B cell (primary cell): ENCODE measurements at regions not wholly inside any gene's neighbourhood (a gene's known extent, or its start where the extent isn't known, plus 50 kb on each side); places are given as distances from the start of the nearest gene placed in this dataset.

ENCODE experiments used
- ATAC-seq: fragments of 200-7000 bp; cut with Tn5 transposase; one replicate; pipeline ENCODE4 v1.10.0; 2021; ENCODE audit warnings: low read depth, mild to moderate bottlenecking, moderate number of reproducible peaks, moderate library complexity
- CTCF ChIA-PET: fragments of 350-600 bp; sonication (Branson Sonifier 250); formaldehyde crosslinking; loops from one replicate; lab custom pipeline; 2021; ENCODE audit warnings: antibody characterized with exemption, inconsistent platforms; lab: Charles Lee
- POLR2A ChIA-PET: fragments of 350-600 bp; sonication (Branson Sonifier 250); formaldehyde crosslinking; loops from one replicate; lab custom pipeline; 2021; ENCODE audit warnings: antibody characterized with exemption; lab: Charles Lee
- DNase-seq: peaks from one replicate; pipeline ENCODE4 v3.0.0; 2013
- H2AFZ ChIP-seq: 2 replicates; pipeline ENCODE4 v1.6.1; 2012; ENCODE audit warnings: mild to moderate bottlenecking, low read depth, low read length; ENCODE audit not compliant: insufficient read depth, poor library complexity, severe bottlenecking
- H3K27ac ChIP-seq, 2 donors: 1 replicate in 1 of 2; 2 replicates in 1 of 2; pipeline ENCODE4 v1.5.1; 2012 to 2013; ENCODE audit warnings: low read length in 2 of 2, mild to moderate bottlenecking in 2 of 2, moderate library complexity in 1 of 2
- H3K27me3 ChIP-seq, 4 experiments: fragments of 200-600 bp in 1 of 4; sonication (generic) in 1 of 4; replicated peaks in 1 of 4; 1 replicate in 2 of 4; 2 replicates in 2 of 4; pipeline versions ENCODE4 v1.6.1 to v1.7.0; 2013 to 2016; ENCODE audit warnings: low read length in 3 of 4, mild to moderate bottlenecking in 2 of 4, mixed read lengths in 1 of 4, moderate library complexity in 1 of 4; ENCODE audit not compliant: insufficient read depth in 4 of 4, control insufficient read depth in 3 of 4; ENCODE audit errors: control extremely low read depth in 1 of 4
- H3K36me3 ChIP-seq, 2 experiments: replicated peaks in 1 of 2; 1 replicate in 1 of 2; 2 replicates in 1 of 2; pipeline versions ENCODE4 v1.6.1 to v1.7.1; 2013; ENCODE audit warnings: low read length in 1 of 2; ENCODE audit not compliant: insufficient read depth in 2 of 2, control insufficient read depth in 1 of 2; ENCODE audit errors: control extremely low read depth in 1 of 2, extremely low read depth in 1 of 2
- H3K4me1 ChIP-seq, 2 donors: fragments of 200-600 bp in 1 of 2; sonication (generic) in 1 of 2; 1 replicate in 1 of 2; 2 replicates in 1 of 2; pipeline versions ENCODE4 v1.5.1 to v1.6.1; 2013 to 2017; ENCODE audit warnings: low read length in 2 of 2; ENCODE audit not compliant: control insufficient read depth in 2 of 2, insufficient read depth in 2 of 2
- H3K4me2 ChIP-seq: replicated peaks from 2 replicates; pipeline ENCODE3; 2012; ENCODE audit warnings: mild to moderate bottlenecking, low read depth, low read length; ENCODE audit not compliant: poor library complexity, severe bottlenecking
- H3K4me3 ChIP-seq, 5 experiments: fragments of 200-600 bp in 1 of 5; sonication (generic) in 1 of 5; 1 replicate in 3 of 5; 2 replicates in 2 of 5; pipeline versions ENCODE4 v1.5.1 to v1.7.0; 2011 to 2016; ENCODE audit warnings: low read length in 4 of 5, mild to moderate bottlenecking in 4 of 5, low read depth in 2 of 5, control low read depth in 1 of 5, moderate library complexity in 1 of 5; ENCODE audit not compliant: insufficient read depth in 1 of 5; ENCODE audit errors: control extremely low read depth in 1 of 5, extremely low read depth in 1 of 5
- H3K79me2 ChIP-seq: fragments of 200-600 bp; sonication (generic); one replicate; pipeline ENCODE4 v1.6.0; 2016; ENCODE audit warnings: low read length; ENCODE audit not compliant: control insufficient read depth, insufficient read depth
- H3K9ac ChIP-seq: fragments of 200-600 bp; sonication (generic); 2 replicates; pipeline ENCODE4 v1.6.1; 2017; ENCODE audit warnings: mild to moderate bottlenecking, low read length, moderate library complexity
- H3K9me3 ChIP-seq, 3 donors: one replicate each; pipeline versions ENCODE4 v1.6.1 to v1.7.1; 2013; ENCODE audit warnings: low read length in 2 of 3; ENCODE audit not compliant: control insufficient read depth in 2 of 3, insufficient read depth in 1 of 3; ENCODE audit errors: control extremely low read depth in 1 of 3
- H4K20me1 ChIP-seq: 2 replicates; pipeline ENCODE4 v1.6.0; 2012; ENCODE audit warnings: mild to moderate bottlenecking, low read length; ENCODE audit not compliant: insufficient read depth, control insufficient read depth, poor library complexity, severe bottlenecking
- H3K27ac Mint-ChIP-seq: one replicate; pipeline ENCODE4 v1.8.0; 2021; ENCODE audit warnings: mixed read lengths
- H3K27me3 Mint-ChIP-seq: one replicate; pipeline ENCODE4 v1.8.0; 2021; ENCODE audit warnings: mixed read lengths
- H3K4me1 Mint-ChIP-seq: one replicate; pipeline ENCODE4 v1.8.0; 2021; ENCODE audit warnings: mixed read lengths
- H3K4me3 Mint-ChIP-seq: one replicate; pipeline ENCODE4 v1.8.0; 2021; ENCODE audit warnings: mixed read lengths
- H3K9me3 Mint-ChIP-seq: one replicate; pipeline ENCODE4 v1.8.0; 2022; ENCODE audit warnings: mixed read lengths; ENCODE audit not compliant: insufficient read depth
- EZH2 ChIP-seq: IDR thresholded peaks from 2 replicates; pipeline ENCODE4 v1.6.1; 2012; ENCODE audit warnings: borderline replicate concordance, low read depth, mild to moderate bottlenecking, moderate library complexity, low read length; ENCODE audit not compliant: insufficient read depth, poor library complexity, severe bottlenecking
- WGBS: methylation state at CpG from one replicate; pipeline ENCODE4 v1.1.5; 2013; ENCODE audit warnings: missing lambda C conversion rate; ENCODE audit not compliant: insufficient coverage; 5-methylcytosine and 5-hydroxymethylcytosine counted together
- intact Hi-C: fragments of 100-400 bp; cut with micrococcal nuclease; formaldehyde crosslinking; loops from one replicate; pipeline ENCODE4 v1.10.0; 2022
- TF ChIP-seq, protein P1 (sequence below): fragments of 200-600 bp; IDR thresholded peaks from one replicate; pipeline ENCODE4 v1.8.0; 2022; ENCODE audit warnings: antibody characterized with exemption, mild to moderate bottlenecking

DNA sequence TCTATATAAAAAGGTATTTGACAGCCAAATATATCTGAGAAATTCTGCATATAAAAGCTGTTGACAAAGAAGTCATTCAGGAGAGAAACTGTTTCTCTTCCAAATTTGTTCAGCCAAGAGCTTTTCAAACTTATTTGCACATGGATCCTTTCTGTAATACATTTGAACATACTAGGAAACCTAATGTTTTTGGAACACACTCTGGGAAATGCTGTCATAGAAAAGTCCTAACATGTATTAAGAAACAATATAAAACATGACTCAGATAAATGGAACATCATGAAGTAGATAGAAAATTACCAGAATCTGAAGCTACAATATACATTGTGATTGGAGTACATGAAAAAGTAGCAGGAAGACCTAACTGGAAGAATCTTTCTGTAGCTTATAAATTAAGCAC lies 781.5 kb upstream of the EPHA5 start:
- TF ChIP-seq, protein P1, sequence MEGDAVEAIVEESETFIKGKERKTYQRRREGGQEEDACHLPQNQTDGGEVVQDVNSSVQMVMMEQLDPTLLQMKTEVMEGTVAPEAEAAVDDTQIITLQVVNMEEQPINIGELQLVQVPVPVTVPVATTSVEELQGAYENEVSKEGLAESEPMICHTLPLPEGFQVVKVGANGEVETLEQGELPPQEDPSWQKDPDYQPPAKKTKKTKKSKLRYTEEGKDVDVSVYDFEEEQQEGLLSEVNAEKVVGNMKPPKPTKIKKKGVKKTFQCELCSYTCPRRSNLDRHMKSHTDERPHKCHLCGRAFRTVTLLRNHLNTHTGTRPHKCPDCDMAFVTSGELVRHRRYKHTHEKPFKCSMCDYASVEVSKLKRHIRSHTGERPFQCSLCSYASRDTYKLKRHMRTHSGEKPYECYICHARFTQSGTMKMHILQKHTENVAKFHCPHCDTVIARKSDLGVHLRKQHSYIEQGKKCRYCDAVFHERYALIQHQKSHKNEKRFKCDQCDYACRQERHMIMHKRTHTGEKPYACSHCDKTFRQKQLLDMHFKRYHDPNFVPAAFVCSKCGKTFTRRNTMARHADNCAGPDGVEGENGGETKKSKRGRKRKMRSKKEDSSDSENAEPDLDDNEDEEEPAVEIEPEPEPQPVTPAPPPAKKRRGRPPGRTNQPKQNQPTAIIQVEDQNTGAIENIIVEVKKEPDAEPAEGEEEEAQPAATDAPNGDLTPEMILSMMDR, result no peak
- TF ChIP-seq EZH2, result no peak
- Mint-ChIP-seq H3K4me1 (no peaks in the 10 kb centered on the region), H3K27ac (no peak overlapping the region), H3K9me3 (peaks cover 4% of the 10 kb centered on the region), H3K27me3 (no peaks in the 10 kb centered on the region), H3K4me3 (no peak overlapping the region)
- ChIA-PET POLR2A (no interaction called here), CTCF (no interaction called here)
- DNase-seq, result no peak
- Histone ChIP-seq H3K27me3 (no peaks in the 10 kb centered on the region), H3K27ac (no peak overlapping the region), H3K9me3 (no peaks in the 10 kb centered on the region), H3K4me1 (no peaks in the 10 kb centered on the region), H2AFZ (no peak overlapping the region), H3K79me2 (no peaks in the 10 kb centered on the region), H3K4me3 (no peak overlapping the region), H3K9ac (no peak overlapping the region), H3K36me3 (no peaks in the 10 kb centered on the region), H3K4me2 (no peak overlapping the region), H4K20me1 (no peaks in the 10 kb centered on the region)
- ATAC-seq, result no peak
- intact Hi-C loops, result no loop called here

DNA sequence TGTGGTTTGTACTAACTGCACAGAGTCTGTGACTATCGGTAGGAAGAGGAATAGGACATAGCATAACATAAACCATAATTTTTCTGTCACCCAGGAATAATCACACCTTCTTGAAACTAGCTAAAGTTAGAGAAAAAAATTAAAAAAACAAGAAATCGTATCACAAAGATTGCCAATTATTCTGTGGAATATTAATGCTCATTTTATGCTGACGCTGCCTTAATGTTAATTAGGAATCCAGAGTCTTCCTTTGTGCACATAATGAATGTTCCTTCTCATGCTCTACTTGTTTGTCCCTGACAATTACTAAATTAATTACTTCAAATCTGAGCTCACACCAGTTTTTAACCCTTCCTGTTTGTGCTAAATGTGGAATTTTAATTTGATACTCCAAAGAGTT lies 772.7 kb upstream of the EPHA5 start:
- no CpG with 5 or more reads among the region's 3 CpGs for WGBS
- Histone ChIP-seq H3K79me2 (no peaks in the 10 kb centered on the region), H3K4me1 (no peaks in the 10 kb centered on the region), H3K4me2 (no peak overlapping the region), H3K27me3 (no peaks in the 10 kb centered on the region), H3K9me3 (no peaks in the 10 kb centered on the region), H2AFZ (no peak overlapping the region), H3K4me3 (no peak overlapping the region), H3K36me3 (no peaks in the 10 kb centered on the region), H3K9ac (no peak overlapping the region), H4K20me1 (no peaks in the 10 kb centered on the region), H3K27ac (no peak overlapping the region)
- ATAC-seq, result no peak
- H3K4me1 Mint-ChIP-seq, result no peaks in the 10 kb centered on the region
- no peak overlapping the region for H3K4me3 Mint-ChIP-seq
- TF ChIP-seq EZH2, result no peak
- TF ChIP-seq, protein P1, result no peak
- no peak overlapping the region for H3K27ac Mint-ChIP-seq
- DNase-seq, result no peak
- no peaks in the 10 kb centered on the region for H3K27me3 Mint-ChIP-seq
- H3K9me3 Mint-ChIP-seq, result peaks cover 2% of the 10 kb centered on the region
- intact Hi-C loops, result no loop called here
- CTCF ChIA-PET, result no interaction called here
- POLR2A ChIA-PET, result no interaction called here
